LNCaP clone FGC (cell line): ENCODE measurements at regions not wholly inside any gene's neighbourhood (a gene's known extent, or its start where the extent isn't known, plus 50 kb on each side); places are given as distances from the start of the nearest gene placed in this dataset.
"Not testable (repeated sequence)": the region's sequence is repeated elsewhere in the genome, so short reads cannot be mapped to it uniquely, and the experiment has no call there.

Experiments
- DNase-seq: peaks from one replicate; pipeline ENCODE4 v3.0.0-alpha.2; 2011; ENCODE audit warnings: low read depth
- H3K4me3 ChIP-seq: 2 replicates; pipeline ENCODE4 v1.5.1; 2011; ENCODE audit warnings: mild to moderate bottlenecking, low read depth, low read length, control low read depth
- TF ChIP-seq, protein P1 (sequence below): IDR thresholded peaks from 2 replicates; pipeline ENCODE4 v1.5.1; 2012; ENCODE audit warnings: mild to moderate bottlenecking; ENCODE audit not compliant: control insufficient read depth, insufficient read depth; ENCODE audit errors: extremely low read depth

DNA sequence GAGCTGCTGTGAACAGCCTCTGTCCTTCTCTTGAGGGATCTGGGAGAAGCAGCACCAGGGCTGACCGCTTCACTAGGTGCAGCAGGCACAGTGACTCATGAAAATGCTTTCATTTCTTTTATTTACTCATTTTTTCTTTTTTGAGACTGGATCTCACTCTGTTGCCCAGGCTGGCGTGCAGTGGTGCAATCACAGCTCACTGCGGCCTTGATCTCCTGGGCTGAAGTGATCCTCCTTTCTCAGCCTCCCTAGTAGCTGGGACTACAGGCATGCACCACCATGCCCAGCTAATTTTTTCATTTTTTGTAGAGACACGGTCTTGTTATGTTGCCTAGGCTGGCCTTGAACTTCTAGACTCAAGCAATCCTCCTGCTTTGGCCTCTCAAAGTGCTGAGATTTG, 216.8 kb upstream of the EEF2KMT start:
- no peak for DNase-seq
- TF ChIP-seq, protein P1, sequence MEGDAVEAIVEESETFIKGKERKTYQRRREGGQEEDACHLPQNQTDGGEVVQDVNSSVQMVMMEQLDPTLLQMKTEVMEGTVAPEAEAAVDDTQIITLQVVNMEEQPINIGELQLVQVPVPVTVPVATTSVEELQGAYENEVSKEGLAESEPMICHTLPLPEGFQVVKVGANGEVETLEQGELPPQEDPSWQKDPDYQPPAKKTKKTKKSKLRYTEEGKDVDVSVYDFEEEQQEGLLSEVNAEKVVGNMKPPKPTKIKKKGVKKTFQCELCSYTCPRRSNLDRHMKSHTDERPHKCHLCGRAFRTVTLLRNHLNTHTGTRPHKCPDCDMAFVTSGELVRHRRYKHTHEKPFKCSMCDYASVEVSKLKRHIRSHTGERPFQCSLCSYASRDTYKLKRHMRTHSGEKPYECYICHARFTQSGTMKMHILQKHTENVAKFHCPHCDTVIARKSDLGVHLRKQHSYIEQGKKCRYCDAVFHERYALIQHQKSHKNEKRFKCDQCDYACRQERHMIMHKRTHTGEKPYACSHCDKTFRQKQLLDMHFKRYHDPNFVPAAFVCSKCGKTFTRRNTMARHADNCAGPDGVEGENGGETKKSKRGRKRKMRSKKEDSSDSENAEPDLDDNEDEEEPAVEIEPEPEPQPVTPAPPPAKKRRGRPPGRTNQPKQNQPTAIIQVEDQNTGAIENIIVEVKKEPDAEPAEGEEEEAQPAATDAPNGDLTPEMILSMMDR: no peak
- no peak overlapping the region for H3K4me3 ChIP-seq

DNA sequence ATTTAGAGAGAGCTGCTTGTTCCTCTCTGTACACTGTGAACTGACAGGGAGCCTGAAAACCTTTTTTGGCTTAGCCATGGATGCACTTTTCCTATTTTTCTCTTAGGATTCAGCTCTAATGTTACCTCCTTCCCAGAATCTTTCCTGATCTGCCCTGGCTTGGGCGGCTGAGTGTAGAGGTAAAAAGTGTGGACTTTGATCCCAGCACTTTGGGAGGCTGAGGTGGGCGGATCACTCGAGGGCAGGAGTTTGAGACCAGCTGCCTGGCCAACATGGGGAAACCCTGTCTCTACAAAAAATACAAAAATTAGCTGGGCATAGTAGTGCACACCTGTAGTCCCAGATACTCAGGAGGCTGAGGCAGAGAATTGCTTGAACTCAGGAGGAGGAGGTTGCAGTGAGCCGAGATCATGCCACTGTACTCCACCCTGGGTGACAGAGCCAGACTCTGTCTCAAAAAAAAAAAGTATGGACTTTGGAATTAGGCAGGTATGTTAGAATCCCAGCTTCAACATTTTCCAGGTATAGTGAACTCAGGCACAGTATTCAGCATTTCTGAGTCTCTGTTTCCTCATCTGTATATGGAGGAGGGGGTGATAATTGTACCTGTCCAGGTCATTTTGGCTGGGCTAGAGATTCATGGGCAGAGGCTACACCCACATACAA, 212.5 kb upstream of the EEF2KMT start:
- TF ChIP-seq, protein P1: no peak
- DNase-seq: no peak
- no peak overlapping the region for H3K4me3 ChIP-seq

DNA sequence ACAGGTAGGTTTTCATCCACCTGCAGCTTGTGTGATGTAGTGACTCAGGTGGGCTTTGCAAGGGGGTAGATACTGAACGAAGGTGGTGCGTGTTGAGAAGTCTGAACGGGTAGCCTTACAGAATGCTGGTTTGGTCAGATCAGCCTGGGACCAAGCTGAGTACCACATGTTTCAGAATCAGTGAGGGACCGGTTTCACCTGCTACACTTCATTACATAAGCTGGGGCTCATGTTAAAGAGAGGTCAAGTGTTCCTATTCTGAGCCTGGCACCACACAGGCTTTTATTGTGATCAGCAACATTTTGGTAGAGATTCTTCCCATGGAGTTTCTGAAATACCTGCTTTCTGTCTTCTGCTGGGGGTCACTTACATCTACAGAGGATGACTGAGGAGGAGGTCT, 207.4 kb upstream of the EEF2KMT start:
- DNase-seq: no peak
- no peak overlapping the region for H3K4me3 ChIP-seq
- TF ChIP-seq, protein P1: no peak

DNA sequence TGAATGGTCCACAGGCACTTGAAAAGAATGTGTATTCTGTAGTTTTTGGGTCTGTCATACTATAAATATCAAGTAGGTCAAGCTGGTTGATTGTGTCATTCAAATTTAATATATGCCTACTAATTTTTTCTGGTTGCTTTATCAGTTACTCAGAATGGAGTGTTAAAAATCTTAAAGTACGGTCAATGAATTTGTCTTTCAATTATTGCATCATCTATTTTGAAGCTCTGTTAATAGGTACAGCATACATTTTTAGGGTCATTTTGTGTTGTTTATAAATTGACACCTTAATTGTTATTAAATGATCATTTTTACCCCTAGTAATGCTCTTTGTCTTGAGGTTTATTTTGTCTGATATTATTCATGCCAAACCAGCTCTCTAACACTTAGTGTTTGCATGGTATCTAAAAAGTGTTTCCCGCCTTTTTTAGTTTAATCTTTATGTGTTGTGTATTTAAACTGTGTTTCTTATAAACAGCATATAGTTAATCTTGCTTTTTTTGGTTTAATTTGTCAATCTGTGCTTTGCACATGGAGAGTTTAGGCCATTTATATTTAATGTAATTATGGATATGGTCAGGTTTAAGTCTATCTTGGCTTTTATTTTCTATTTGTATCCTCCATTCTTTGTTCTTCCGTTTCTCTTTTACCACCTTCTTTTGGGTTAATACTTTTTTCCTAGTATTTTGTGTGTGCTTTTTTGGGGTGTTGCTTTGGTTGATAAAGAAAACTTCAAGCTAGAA, 204.9 kb upstream of the EEF2KMT start:
- no peak for DNase-seq
- TF ChIP-seq, protein P1: no peak
- H3K4me3 ChIP-seq: no peak overlapping the region

DNA sequence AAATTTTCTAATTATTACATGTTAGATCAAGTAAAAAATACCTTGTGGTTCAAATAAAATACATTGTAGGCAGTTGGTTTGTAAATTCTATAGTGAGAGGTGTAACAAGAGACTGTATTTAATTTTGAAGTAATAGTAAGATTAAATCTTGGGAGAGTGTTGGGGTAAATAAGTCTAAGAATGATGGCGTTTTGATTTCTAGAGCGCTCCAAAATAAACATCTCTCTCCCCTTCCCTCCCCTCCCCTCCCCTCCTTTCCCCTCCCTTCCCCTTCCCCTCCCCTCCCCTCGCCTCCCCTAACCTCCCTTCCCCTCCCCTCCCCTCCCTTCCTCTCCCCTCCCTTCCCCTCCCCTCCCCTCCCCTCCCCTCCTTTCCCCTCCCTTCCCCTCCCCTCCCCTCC, 200.6 kb upstream of the EEF2KMT start:
- no peak overlapping the region for H3K4me3 ChIP-seq
- TF ChIP-seq, protein P1: no peak
- DNase-seq: no peak

DNA sequence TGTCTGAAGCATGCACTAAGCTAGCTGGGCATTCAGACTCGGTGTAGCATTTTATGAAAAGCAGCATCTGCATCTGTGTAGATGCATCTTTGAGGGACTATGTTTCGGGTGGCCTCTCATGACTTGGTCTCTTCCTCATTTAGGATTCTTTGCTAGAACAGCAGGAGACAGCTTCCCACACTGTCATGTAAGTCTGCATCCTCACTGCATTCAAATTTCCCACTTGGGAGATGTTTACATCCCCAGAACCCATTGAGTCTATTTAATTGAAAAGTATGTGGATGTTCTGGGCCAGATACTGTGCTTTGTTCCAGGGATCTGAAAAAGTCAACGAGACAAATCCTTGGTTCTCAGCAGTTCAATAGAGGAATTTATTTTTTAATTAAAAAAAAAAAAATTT, 198.6 kb upstream of the EEF2KMT start:
- no peak for DNase-seq
- TF ChIP-seq, protein P1: no peak
- H3K4me3 ChIP-seq: no peak overlapping the region

DNA sequence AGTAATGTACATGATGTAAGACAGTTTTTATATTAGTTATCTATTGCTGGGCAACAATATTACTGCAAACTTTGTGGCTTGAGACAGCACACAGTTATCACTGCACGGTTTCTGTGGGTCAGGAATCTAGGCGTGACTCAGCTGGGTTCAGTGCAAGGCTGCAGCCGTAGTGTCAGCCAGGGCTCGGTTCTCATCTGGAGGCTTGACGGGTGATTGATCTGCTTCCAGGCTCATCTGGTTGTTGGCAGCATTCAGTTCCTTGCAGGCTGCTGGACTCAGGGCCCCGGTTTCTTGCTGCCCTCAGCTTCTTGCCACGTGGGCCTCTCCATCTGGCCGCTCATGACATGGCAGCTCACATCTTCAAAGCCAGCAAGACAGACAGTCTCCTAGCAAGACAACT, 197.7 kb upstream of the EEF2KMT start:
- H3K4me3 ChIP-seq, DNase-seq: not testable (repeated sequence)

DNA sequence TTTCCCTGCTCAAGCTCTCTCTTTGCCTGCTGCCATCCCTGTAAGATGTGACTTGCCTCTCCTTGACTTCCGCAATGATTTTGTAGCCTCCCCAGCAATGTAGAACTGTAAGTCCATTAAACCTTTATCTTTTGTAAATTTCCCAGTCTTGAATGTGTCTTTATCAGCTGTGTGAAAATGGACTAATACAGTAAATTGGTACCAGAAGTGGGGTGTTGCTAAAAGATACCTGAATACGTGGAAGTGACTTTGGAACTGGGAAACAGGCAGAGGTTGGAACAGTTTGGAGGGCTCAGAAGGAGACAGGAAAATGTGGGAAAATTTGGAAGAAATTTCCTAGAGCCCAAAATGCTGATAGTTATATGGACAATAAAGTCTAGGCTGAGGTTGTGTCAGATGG, 184.6 kb upstream of the EEF2KMT start:
- not testable (repeated sequence) for H3K4me3 ChIP-seq, DNase-seq
